Activated CD4-positive, alpha-beta T cell treated with anti-CD3 and anti-CD28 coated beads for 24 hours (primary cell): ENCODE measurements at regions not wholly inside any gene's neighbourhood (a gene's known extent, or its start where the extent isn't known, plus 50 kb on each side); places are given as distances from the start of the nearest gene placed in this dataset.

ENCODE experiments used
- DNase-seq, 2 donors: peaks; one replicate each; pipeline ENCODE4 v3.0.0-alpha.2; 2020; ENCODE audit warnings: low read depth in 2 of 2

DNA sequence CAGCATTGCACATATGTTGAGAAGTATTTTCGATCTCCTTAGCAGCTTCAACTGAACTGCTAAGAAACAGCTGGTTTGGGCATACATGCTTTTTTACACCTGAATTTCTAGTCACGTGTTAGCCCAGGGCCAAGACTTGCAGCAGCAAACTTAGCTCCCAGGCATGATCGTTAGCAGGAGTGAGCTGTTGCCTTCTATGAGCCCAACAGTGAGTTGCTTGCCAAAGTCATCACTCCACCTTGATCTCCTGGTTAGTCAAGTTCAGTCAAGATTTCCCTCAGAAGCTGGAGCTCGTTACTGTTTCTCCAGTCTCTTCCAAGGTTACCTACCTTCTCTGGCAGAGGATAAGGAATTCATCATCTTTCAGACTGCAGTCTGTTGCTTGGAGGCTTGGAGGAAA lies 100.4 kb upstream of the SEMA6D start:
- DNase-seq = no peak

DNA sequence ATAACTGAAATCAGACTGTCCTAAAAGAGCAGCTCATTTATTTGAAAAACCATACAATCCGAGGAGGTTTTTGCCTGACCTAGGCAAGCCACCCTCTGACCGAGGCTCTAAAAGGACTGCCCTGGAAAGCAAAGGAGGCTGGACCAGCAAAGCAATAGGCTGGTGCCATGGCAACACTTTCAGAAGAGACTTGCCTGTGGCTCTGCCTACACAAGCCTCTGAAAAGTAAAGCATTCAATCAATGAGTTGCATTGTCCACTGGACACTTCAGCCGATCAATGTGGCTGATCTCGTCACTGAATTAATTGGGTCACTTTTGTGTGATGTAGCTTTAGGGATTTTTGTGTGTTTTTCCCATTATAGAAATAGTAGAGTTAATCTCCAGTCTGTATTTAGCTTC lies 99.1 kb upstream of the SEMA6D start:
- DNase-seq = no peak

DNA sequence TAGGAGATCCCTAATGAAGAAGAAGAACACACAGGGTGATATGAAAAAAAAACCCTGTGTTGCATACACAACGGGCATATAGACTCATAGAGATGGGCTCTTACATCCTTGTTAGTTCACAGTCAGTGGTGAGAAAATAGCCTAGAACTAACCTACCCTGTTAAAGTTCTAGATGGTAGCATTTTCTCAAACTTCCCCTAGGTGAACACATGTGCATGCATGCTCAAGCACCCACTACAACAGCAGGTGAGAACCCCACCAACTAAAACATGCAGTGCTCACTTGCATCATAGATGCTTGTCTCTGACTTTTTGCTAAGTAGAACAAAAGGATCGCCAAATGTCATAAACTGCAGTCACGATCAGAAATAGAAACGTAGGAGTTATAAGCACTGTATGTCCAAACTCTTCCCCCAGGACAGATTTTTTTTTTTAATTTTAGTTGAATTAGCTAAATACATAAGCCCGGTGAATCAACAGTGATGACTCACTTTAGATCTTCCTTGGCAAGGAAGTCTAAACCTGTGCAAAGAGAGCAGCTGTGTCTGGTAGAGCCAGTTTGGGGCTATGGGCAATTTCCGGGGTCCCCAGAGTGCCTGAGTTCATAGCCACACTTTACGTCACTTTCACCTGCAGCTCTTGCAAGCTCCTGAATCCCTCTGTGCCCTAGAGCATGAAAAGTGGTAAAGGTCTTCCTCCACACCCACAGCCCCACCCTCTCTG lies 96.2 kb upstream of the SEMA6D start:
- DNase-seq = no peak

DNA sequence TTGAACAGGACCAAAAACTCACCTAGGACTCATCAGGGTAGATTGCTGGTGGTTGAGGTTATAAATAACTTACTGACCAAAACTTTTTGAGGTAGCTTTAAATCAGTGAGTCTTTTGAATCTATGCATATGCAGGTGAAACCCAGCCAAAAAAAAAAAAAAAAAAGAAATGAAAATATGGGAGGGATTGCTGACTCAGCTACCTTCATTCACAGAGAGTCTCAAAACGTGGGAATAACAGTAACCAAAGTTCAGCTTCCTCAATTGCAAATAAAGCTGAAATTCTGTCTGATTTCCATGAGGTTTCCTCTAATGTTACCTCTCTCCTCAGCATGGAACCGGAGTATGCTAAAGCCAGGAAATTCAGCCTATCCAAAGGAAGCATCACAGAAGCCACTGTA lies 95.2 kb upstream of the SEMA6D start:
- DNase-seq = no peak

DNA sequence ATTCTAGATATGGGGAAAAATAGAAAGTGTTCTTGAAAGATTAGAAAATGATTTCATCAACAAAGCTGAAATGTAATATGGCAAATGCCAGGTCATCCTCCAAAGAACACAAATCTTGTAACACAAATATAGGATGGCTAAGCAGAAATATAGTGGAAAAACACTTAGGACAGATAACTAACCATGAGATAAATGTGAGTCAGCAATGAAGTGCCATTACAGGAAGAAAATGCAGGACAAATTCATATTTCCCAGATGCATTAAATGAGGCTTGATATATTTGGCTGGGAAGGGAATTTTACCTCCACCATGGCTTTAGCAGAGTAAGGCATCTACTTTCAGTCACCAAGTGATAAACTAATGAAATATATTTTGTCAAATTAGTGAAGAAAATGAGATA lies 92.8 kb upstream of the SEMA6D start:
- no peak for DNase-seq

DNA sequence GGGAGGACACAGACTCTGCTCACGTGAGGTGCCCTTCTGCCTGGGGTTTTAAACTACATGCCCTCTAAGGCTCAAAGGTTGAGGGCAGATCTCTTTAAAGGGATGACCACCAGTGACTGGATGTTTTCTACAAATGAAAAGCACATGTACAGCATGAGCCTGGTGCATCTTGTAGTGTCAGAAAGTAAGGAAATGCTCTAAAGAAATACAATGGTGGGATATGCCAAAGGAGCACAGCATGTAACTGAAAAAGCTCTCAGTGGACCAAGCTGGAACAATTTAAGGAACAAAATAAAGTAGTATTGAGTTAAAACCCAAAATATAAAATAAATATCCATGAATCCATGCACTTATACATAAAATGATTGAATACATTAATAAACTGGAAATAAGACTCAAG lies 78.3 kb upstream of the SEMA6D start:
- DNase-seq = no peak

DNA sequence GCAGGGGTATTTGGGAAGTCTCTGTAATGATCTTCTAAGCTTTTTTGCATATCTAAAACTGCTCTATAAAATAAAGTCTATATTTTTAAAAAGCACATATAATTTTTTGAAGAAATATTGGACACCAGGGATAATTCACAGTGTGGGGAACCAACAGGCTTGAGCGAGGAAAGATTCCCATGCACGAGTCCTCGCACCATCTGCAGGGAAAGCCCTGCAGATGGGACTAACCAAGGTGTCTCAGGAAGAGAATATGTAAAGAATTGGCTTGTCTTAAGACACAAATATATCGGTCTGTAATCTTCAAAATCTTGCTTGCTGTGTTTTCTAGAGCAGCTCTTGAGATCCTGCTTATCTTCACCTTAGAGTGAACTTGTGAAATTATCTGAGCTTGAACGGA lies 77.2 kb upstream of the SEMA6D start:
- DNase-seq = no peak

DNA sequence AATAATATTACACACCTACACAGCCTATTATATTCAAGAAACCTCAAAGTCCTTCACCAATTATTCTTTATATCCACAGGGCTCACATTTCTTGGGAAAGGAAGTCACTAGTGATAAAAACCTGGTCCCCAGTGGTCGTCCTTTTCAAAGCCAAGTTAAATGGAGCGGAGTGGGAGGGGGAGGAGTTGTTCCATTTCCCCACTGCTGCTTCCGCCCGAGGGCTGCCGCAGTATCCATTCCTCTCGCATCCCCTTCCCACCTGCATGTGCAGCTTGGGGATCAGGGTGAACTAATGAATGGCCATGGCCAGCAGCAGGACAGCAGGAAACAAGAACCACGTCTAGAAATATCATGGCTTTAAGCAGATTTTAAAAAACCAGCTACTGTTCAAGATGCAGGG lies 76.4 kb upstream of the SEMA6D start:
- DNase-seq = no peak

DNA sequence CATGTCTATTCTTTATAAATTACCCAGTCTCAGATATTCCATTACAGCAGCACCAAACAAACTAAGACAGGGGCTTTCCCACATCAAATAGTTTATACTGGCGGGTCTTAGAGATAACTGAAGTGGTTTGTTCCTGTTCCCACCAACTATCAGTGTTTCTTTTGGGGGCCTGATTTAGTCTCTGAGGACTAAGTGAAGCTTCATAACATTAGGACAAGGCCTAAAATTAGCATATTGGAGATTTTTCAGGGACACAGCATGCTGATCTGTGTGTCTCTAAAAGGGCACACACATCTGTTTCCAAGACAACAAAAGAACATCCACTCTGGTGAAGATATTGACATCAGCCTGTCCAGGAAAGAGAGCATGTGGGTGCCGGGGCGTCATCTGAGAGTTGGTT lies 72.6 kb upstream of the SEMA6D start:
- no peak for DNase-seq

DNA sequence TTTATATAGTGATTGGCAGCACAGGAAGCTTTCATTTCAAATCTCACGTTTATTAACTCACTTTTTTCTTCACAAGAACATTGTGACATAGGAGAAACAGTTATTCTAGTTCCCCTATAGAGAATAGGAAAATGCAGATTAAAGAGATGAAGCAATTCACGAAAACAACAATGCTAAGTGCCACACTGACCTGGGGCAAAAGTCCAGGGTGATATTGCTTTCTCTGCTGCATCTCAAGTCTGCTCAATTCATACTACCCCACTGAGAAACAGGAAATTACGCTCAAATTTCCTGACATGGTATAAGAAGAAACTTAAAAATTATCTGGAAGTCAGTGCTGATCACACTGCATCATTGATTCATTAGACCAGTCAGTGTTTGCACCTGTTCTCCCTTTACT lies 66.7 kb upstream of the SEMA6D start:
- no peak for DNase-seq

DNA sequence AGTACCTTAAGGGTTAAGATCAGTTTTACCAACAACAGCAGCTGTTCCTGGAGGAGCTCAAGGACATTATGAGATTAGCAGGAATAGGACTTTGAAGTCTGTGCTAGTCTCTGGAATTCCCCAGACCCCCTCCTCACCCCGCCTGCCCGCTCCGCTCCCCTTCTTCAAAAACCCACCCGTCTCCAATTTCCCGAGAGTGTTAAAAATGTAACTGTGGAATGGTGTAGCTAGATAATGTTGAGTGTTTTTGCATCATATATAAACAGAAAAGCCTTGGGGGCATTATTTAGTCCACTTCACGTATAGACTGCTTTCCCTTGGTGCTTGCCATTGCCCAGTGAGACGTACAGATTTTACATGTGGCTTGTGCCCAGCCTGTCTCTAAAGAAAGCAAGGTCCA lies 65.0 kb upstream of the SEMA6D start:
- DNase-seq = no peak

DNA sequence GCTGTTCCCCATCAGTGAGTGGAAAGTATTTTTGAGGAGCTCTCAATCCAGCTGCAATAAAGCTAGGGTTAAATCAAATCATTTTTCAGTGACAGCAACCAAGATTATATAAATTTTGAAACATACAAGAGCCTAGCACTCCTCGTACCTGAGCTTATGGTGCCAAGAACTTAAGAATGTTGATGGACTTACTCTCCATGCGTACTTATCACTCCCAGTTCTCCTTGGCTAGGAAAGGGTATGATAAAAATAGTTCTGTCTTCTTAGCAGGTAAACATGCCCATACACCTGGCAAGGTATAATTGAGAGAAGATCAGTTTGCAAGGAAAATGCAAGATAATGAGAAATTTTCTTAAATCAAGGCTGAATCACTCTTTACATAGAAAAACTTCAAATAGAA lies 64.5 kb upstream of the SEMA6D start:
- no peak for DNase-seq

DNA sequence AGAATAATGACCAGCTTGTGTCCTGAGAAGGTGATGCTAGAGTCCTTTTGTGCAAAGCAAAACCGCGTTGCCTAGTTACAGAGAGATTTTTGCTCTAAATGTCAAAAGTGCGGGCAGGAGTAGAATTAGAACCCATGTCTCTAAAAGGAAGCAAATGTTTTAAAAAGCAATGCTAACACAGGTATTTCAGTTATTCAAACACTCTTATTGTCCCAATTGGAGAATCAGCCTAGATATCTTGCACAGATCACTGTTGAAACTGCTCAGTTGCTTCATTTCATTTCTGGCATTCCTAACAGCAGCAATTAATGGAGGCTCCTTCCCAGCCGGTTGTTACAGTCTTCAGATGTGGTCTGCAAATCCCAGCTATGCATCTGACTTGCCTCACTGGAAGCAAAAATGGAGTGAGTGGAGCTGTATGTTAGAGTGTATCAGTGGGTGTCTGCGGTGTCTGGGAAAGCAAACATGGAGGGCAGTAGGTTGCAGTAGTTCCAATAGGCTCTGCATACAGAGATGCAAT lies 55.6 kb upstream of the SEMA6D start:
- no peak for DNase-seq

DNA sequence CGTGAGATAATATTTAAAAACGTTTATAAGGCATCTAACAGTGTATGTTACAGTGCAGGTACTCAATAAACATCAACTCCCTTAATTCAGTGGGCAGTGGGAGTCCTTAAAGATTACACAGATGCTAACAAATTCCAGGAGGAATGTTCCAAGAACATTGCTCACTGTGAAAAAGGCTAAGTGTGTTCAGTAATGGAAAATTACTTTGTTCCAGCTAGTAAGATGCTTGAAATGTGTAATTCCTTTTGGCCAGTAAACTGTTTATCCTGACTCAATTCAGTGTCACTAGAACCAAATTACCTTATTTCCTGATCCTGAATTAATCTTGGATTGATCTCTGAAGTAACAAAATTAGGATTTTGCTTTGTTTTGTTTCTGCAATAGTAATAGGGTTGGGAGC lies 54.2 kb upstream of the SEMA6D start:
- no peak for DNase-seq
